ENCODE measurements at regions not wholly inside any gene's neighbourhood (a gene's known extent, or its start where the extent isn't known, plus 50 kb on each side); places are given as distances from the start of the nearest gene placed in this dataset.

DNA sequence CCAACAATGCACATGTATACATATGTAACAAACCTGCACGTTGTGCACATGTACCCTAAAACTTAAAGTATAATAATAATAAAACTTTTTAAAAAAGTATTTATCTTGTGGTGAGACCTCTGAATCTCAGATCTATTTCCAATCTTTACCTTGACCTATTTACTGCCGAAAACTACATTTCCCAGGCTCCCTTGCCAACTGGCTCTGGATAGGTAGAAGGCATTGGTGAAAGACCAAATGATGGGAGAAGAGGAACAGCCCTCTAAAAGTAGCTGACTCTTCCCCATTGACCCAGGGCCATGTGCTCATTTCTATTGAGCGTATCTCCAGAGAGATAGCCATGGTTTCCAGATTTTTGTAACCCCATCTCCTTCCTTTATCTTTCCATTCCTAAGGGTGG lies 247.4 kb downstream of the GPAM start:
- no peak for DNase-seq

DNA sequence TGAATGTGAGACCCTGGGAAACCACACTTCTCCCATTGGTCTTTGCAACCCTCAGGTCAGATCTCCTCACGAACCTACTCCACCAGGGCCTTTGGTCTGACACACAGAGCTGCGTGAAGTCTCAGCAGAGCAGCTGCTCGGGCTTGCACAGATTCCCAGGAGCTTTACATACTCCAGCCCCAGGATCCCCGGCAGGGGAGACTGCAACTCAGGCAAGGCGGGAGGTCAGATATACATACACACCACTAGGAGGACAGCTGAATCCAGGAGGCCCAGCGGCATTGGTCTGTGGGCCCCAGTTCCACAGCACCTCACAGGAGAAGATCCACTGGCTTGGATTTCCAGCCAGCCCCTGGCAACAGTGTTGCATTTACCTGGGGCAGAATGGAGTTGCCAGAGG lies 239.2 kb downstream of the GPAM start:
- DNase-seq = no peak

DNA sequence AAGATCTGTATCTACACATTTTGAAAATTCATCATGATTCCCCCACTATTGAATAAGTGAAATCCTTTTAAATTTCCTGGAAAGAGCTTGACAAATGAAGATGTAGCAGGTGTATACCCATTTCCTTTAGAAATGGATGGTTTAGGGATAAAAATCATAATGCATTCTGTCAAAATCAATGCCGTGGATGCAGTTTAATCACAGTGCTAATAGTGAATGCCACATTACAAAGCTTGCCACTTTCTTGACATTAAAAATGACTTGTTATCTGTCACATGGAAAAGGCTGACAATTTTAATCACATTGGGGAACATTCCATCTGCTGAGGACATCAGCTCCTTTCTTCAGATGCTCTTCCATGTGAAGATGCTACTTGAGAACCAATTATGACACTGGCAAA lies 229.6 kb downstream of the GPAM start:
- DNase-seq = no peak

DNA sequence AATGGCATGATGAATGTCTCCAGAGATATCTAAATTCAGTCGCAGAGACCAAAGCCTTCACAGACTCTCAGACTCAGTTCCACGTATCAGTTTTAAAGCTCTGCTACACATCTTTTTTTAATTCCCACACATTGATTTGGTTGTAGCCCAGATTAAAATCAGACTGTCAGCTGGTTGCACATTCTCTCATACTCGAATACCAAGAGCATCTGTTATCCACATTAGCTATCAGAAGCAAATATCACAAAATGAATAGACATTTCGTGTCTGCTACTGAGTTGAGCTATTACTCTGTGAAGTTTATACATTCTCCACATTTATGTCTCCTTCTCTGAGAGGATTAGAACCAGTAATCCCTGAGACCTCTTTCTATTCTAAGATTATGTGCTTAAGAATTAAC lies 229.2 kb downstream of the GPAM start:
- no peak for DNase-seq

DNA sequence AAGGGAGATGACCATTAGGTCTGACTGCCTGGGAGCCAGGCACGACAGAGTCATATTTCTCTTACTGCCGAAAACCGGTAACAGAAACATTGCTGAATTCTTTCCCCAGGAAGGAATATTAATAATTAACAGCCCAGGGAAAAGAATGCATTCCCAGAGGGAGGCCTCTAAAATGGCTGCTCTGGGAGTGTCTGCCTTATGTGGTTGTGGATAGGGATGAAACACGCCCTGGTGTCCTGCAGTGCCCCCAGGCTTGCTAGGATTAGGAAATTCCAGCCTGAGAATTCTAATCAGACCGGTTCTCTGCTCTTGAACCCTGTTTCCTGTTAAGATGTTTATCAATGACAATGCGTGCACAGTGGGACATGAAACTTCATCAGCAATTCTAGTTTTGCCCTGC lies 226.7 kb downstream of the GPAM start:
- no peak for DNase-seq

DNA sequence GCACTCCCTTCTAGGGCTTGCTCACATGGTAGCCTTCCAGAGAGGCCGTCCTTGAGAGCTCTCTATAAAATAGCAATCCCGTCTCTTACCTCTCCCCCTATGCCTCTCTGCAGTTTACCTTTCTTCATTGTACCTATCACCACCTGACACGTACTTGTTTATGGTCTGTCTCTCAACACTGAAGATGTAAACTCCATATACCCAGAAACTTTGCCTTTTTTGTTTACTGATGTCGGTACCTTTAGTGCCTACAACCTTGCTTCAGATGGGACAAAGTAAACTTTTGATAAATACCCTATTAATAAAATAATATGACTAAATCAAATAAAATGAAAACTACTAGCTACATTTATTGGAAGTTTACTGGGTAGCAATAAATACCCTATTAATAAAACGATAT lies 220.6 kb downstream of the GPAM start:
- no peak for DNase-seq

DNA sequence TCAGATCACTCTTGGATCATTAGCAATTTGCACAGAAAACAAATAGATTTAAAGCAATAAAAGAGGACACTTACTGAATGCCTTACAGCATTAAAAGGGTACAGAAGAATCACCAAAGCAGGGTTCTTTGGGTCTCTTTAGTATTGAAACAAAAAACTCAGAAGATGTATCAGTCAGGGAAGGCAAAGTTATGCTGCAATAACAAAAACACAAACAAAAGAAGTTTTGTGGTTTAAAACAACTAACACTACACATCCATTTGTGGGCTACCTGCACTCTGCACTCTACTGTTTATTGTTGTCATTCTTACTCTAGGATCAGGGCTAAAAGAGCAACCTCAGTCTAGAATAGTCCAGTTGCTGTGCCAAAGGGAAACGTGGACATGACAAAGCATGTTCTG lies 216.4 kb downstream of the GPAM start:
- no peak for DNase-seq

DNA sequence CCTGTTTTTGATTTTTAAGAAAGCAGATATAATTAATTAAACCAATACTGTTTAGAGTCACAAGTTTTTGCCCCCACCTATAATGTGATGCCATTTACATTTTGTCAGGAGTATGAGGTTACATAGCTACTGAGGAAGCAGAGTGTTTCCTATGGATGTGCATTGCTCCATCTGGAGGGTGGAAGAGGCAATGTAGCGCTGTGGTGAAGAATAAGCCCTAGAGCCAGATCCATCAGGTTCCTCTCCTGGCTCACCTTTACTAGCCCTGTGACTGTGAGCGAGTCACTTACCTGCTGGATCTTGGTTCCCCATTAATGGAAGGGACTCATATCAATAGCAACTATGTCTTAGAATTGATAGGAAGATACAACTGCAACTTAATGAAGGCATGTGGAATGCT lies 216.0 kb downstream of the GPAM start:
- no peak for DNase-seq

DNA sequence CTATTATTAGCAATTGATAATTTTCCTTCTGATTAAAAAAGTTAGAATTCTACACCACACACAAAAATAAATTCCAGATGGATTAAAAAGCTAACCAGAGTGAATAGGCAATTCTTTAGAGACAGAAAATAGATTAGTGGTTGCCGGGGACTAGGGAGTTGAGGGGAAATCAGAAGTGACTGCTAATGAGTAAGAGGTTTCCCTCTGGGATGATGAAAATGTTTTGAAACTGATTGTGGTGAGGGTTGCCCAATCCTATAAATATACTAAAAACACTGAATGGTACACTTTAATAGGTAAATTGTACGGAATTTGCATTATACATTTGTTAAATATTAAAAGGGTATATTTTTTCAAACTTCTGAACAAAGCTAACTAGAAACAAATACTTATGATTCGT lies 214.9 kb downstream of the GPAM start:
- no peak for DNase-seq

DNA sequence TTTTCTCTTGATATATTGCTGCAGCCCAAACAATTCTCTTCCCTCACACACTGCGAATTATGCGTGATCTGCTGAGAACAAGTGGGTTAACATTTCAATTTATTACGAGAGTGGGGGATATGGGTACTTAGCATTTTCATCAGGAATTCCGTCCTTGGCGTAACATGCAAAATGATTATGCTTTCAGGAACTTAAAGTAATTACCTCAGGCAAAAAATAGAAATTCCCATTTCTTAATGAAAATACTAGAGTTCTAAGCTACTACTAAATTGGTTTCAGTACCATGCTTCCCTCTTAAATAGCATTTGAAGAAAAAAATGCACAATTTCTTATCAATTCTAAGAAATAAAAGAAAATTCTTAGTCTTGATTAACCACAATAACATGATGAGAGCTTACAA lies 213.5 kb downstream of the GPAM start:
- no peak for DNase-seq

DNA sequence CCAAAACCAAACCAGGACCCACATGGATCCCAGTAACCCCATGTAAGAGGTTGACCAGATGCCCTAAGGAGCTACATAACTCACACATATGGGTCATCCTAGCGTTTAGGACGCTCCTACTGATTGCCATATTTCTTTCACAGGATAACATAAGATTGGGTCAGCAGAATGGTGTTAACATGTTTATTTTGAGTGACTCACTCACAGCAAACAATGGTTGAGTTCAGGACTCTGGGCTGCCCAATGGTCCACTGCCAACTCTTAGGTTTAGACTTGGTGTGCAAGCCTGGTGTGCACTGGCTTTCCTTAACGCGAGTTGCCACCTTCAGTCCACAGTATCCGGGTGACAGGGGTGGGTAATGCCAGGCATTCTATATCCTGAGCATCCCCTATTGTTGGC lies 211.5 kb downstream of the GPAM start:
- no peak for DNase-seq

DNA sequence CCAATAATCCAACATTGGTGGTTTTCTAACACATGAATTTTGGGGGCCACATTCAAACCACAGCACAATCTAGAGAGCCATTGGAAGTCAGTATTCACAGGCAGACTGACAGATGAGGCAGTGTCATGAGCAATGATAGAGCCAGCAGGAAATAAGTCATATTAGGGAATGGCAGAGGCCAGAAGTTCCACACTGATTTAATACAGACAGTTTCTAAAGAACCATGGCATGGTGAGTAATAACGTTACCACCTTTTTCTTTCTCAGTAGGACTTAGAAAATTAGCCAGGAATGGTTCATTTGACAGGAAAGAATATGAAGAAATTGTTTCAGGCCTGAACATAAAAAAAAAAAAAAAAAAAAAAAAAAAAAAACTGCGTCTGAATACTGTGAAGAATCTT lies 210.3 kb downstream of the GPAM start:
- DNase-seq = no peak

DNA sequence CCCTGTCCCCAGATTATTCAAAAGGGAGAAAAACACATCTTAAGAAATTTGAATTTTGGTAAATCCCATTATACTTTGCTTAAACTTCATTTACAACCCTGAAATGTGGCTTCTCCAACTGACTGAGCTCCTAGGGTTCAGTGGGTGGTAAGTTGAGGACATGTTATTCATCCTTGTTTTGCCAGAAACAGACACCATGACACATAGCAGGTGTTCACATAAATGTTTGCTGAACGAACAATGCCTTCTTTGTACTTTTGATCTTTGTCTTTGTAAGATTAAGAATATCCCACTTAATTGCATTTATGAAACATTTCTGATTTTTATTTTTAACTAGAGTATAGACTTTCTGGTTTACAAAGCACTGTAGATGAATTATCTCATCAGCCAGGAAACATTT lies 209.7 kb downstream of the GPAM start:
- DNase-seq = no peak

DNA sequence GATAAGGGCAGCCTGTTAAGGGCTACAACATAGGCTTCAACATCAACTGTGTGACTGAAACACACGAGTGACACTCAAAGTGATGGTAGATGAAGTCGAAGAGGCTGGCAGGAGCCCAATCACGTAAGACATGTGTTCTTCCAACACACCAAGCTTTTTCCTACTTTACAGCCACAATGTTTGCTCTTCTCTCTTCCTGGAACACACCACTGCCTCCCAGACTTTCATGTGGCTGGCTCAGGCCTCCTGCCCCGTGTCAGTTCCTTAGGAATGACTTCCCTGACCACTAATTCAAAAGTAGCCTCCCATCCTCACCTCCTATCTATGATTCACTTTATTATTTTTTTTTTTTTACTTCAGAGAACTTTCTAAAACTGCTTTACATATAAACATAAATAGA lies 209.2 kb downstream of the GPAM start:
- no peak for DNase-seq

DNA sequence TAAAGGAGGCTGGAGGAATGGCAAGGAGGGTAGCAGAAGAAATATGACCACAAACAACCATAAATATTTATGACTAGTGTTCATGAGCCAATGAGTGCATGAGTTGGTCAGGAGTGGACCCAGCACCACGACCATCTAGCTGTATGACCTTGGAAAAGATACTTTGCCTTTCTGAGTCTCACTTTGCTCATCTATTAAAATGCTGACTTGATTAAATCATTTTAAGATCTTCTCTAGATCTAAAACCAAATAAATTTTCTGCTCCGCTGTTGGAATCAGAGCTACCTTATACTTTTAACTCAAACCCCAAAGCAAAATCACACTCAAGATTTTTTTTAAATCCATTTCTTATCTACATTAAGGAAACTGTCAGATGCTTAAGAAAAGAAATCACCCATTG lies 207.0 kb downstream of the GPAM start:
- DNase-seq = no peak

DNA sequence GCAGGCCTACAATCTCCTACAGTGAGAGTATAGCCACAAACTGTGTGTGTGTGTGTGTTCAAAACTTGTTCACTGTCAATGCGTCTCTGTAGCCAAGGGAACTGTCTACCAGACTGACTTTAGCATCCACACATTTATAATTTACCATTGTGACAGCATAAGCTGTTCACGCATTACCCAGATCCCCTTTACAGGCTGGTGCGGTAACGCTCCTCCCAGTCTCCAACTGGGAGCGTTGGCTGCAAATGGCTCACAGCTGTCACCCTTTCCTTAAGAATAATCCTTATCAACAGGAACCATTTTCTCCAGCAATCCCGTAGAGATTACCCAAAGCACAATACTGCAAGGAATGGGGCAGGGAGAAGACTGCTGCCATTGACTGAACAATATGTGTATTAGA lies 199.5 kb downstream of the GPAM start:
- peak; percentile 32 for DNase-seq

DNA sequence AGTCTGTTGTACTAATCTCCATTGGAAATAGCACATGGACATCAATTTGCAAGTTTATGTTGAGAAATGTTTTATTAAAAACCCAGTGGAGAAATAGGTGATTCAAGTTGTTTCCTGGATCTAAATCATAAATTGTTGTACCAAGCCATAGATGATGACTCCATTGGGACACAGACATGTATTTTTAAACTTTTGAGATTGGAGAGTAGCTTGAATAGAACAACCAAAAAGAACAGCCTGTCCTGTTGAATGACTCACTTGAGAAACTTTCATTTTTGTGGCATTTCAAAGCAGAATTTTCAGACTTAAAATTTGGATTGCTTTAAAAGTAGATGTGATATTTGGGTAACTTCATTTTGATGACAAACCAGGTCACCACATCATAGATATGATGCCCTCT lies 197.5 kb downstream of the GPAM start:
- DNase-seq = no peak

DNA sequence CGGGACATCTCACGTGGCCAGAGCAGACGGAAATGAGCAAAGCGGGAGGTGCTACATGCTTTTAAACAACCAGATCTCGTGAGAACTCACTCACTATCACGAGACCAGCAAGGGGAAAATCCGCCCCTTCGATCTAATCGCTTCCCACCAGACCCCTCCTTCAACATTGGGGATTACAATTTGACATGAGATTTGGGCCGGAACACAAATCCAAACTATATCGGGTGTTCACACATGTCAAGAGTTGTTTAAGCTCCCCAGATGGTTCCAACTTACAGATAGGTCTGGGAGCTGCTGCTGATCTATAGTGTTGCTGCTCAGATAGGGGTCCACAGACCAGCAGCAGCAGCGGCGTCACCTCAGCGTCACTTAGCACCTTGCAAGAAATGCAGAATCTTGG lies 194.9 kb downstream of the GPAM start:
- no peak for DNase-seq

DNA sequence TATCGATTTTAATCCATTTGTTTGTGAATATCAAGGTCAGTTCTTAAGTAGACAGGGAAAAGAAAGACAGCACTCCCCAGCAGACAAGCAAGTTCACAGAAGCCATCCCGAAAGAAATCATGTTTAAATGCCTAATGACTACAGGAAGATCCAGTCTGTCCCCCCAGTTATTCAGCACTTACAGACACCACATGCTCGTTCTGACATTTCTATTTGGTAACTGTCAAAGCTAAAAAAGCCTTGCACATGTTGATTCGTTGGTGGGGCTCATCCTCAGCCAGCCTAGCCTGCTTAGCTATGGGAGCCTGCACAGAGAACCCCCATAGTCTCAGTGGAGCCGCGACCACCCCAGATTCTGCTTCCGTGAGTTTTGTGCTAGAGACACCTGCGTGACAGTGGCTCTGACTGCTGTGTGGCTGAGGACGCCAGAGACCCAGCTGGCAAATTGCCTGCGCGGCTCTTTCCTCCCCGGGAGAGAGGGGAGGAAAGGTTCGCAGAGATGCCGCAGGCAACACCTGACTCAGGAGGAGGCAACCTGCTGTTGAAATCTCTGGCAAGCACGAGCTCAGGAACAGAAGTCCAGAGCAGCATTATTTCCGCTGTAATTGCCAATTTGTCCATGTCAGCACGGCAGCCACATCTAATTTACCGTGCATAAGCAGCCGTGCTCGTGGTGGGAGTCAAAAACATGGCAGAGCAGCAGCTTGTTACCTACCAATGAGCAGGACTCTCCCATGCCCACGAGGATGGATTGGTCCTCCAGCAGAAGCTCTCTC lies 194.2 kb downstream of the GPAM start:
- DNase-seq = peak; percentile 49

DNA sequence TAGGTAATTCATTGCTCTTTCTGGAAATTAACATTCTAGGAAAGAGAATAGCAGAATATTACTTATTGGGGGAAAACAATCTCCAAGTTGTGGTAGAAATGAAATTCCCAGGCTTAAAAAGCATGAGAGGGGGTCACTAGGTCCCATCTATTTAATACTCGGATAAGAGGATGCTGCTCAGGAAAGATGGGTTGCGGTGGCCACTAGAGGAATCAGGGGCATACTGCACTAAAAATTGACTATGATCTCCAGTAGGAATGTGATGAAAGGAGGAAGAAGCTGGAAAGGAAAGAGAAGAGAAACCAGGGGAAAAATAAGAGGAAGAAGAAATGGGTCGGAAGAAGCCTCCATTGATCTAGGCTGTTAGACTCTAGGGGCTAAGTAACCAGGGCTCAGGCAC lies 192.8 kb downstream of the GPAM start:
- DNase-seq = no peak

DNA sequence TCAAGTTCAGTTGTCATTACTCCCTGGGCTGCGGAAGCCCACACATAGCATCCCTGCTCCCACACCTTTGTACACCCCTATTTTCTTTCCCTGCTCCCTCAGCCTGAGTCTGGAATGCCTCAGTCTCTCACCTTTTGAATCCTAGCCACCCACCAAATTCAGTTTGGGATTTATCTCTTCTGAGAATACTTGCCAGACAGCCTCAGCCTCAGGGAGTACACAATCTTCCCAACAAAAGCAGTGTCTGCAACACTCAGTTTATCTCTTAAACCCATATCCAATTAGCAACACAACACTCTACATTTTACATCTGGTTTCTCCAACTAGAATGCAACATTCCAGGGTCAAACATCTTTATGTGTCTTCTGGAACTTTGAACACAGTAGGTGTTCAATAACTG lies 190.2 kb downstream of the GPAM start:
- DNase-seq = no peak

DNA sequence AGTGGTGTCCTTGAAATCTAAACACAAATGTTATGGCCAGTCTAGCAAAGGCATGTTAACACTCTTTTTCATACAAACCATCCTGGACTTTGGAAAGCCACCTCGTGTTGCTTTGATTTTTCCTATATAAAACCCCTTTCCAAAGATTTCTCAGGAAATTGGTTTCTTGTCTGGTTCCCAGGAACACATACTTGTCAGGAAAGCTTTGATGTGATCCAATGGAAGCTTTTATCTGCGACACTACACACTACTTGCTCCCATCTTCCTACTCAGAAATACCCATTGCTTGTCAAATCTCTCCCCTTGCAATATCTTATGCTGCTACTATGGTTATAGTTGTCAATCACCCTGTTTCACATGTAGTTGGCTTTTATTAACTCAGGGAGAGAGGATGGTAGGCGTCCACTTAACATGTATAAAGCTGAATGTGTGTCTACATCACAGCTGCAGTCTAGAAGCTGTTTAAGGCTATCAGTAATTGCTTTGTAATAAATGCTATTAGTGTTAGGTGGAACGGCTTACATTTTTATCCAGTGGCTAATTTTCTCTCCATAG lies 189.6 kb downstream of the GPAM start:
- DNase-seq = no peak

DNA sequence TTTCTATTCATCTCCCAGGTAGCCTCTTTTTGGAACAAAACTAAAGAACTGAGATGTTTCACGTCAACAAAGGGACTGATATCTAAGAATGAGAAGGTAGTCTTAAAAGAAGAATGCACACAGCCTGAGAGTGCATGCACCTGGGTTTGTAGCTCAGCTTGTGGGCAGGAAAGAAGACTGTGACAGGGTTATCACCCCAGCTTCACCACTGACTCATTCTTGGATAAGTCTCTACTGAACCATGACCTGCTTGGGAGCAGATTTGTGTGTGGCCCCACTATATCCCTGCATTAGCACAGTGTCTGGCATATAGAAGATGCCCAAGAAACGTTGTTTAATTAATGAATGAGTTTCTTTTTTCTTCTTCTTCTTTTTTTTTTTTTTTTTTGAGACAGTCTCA lies 187.5 kb downstream of the GPAM start:
- no peak for DNase-seq

DNA sequence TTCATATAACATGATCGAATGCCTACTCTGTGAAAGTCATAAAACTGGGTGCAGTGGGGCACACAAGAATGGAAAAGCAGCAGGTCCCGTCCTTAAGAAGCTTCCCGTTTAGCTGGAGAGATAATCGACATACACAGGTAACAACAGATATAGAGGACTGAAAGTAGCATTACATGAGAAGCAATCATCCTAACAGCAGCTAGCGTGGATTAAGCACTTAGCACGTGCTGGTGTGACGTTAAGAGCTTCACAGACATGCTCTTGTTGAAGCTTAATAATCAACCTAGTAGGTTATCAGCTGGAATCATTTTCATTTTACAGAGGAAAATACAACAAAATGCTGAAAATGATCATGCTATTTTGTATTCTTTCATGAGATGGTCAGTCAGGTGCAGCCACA lies 184.8 kb downstream of the GPAM start:
- no peak for DNase-seq

DNA sequence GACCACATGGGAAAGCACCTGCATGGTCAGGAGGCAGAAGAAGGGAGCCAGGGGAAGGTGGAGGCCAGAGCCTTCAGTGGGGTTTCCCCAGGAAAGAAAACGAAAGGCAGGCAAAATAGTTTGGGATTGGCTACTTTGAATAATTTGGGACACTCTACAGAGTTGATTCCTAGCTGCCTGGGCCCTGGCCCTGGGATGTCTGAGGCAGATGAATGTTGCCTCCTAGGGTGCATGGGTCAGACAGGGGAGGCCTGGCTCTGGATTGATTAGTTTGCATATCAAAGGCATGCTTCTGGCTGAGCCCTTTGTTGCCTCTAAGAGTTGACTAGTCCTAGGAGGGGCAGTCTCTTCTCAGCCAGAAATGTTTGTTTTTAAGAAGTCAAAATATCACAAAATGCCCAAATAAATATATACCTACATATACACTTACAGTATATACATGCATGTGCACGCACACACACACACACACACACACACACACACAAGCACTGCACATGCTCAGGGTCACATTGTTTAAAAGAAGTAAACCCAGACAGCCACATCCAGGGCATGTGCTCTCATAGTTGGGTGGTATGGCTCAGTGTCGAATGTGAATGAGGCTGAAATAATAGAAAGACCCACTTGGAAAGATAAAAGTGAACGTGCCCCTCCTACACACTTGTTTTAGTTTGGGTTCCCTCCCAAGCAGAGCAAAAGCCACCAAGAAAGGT lies 184.2 kb downstream of the GPAM start:
- DNase-seq = no peak
